CD1c-positive myeloid dendritic cell (primary cell): ENCODE measurements at regions not wholly inside any gene's neighbourhood (a gene's known extent, or its start where the extent isn't known, plus 50 kb on each side); places are given as distances from the start of the nearest gene placed in this dataset.

Experiments used
- DNase-seq: peaks from one replicate; pipeline ENCODE4 v3.0.0-alpha.2; 2016; ENCODE audit errors: extremely low spot score

DNA sequence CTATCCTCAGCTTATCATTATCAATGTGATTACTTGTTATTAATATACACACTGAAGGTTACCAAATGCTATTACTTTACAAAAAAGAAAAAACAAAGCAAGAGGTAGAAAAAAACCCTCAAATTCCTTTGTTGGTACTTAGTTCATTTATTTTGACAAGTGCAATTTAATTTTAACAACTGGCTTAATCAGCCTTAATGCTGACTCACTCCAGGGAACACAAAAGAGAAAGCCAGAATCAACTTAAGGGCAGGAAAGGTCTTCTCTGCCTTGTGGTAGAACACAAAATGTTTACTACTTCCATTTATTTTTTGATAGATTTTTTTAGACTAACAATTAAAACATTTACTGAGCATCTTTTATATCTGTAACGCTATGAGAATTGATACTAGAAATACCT is 417.1 kb downstream of the PCDH17 start:
- DNase-seq: no peak

DNA sequence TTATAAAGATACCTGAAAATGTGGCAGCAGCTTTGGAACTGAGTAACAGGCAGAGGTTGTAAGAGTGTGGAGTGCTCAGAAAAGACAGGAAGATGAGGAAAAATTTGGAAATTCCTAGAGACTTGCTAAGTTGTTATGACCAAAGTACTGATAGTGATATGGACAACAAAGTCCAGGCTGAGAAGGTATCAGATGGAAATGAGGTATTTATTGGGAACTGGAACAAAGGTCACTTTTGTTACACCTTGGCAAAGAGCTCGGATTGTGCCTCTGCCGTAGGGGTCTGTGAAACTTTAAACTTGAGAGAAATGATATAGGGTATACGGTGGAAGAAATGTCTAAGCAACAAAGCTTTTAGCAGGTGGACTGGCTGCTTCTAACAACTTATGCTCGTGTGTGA is 419.9 kb downstream of the PCDH17 start:
- DNase-seq: no peak

- DNase-seq: no peak
Measured at GRCh38 chr13:58051807-58052375, 420.3 kb downstream of the PCDH17 start.

DNA sequence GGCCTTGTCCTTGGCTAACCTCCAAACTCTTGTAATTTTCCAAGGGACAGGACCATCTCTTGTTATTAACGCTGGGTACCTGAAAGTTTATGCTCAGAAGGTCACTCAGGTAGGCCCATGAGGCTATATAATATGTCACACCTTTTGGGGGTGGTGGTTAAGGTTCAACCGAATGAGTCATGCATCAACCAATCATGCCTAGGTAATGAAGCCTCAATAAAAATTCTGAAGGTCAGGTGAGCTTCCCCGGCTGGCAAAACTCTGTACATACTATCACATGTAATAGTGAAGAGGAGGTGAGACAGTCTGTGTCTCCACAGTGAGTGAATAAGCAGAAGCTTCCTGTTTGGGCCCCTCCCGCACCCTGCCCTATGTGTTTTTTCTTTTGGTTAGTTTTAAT is 424.9 kb downstream of the PCDH17 start:
- no peak for DNase-seq

DNA sequence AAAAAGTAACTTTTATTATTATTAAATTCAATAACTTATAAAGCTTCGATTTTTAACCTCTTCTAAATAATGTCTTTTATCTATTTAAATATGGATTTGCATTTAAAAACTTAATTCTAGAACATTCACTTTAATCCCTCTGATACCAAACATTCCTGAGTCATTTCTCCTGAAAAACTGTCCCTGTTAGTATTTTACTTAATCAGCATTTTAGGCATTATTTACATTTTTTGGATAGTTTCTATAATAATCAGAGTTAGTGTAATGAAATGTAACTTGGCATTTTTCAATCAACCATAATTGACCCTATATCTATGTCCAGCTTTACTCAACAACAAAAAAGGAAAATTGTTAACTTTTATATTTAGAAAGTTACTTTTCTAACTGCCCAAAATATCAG is 428.1 kb downstream of the PCDH17 start:
- DNase-seq: no peak

- no peak for DNase-seq
Measured at GRCh38 chr13:58080806-58081205, 449.3 kb downstream of the PCDH17 start.

- no peak for DNase-seq
Measured at GRCh38 chr13:58081301-58081820, 449.8 kb downstream of the PCDH17 start.

GRCh38 chr13:58083064-58083463 is 451.5 kb downstream of the PCDH17 start:
- DNase-seq: no peak

- no peak for DNase-seq
Measured at GRCh38 chr13:58085274-58085673, 453.7 kb downstream of the PCDH17 start.

GRCh38 chr13:58085819-58086218 is 454.3 kb downstream of the PCDH17 start:
- DNase-seq: no peak

DNA sequence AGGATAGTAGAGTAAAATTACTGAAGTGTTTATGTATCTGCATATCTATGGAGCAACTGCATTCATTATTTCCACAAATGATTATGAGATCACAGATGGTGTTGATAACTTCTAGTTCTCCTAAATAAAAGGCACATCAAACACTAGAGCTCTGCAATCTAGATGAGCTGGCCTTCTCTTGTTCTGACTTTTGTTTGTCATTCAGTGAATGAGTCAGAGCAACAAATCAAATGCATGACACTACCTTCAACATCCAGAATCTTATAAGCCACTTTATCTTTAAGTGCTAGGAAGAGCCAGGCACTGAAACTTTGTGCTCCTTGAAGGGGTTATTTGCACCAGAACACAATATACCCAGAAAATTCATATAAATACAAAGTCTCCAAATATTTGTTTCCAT is 456.0 kb downstream of the PCDH17 start:
- no peak for DNase-seq

DNA sequence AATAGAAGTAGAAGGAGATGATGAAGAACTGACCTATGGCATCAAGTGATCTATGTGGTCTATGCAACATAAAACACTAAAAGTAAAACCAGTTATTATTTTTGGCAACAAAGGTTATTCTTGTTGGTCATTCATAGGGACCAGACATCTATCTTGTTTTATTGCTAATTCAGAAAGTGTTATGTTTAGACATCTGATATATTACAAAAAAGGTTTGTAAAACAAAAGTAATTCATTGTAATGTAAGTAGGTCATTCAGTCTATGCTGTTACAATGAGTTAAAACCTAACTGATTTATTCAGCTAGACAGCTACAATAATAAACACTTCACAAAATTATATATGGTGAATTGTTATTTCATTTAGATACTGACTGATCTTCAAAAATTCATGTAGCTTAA is 461.9 kb downstream of the PCDH17 start:
- DNase-seq: no peak

GRCh38 chr13:58097831-58098230 is 466.3 kb downstream of the PCDH17 start:
- DNase-seq: no peak

- no peak for DNase-seq
Measured at GRCh38 chr13:58119351-58119750, 487.8 kb downstream of the PCDH17 start.

DNA sequence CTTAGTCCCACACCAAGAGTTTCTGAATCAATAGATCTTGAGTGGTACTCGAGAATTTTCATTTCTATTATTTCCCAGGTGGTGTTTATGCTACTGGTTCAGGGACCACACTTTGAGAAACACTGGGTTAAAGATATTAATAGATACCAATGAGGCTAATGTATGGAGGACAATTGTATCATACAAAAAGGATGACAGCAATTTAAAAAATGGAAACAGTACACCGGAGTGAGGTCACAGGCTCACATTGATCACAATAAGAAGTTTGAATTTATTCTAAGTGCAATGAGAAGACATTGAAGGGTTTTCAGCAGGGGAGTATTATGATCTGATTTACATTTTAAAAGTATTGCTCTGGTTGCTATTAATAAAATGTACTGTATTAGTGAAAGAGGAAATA is 488.3 kb downstream of the PCDH17 start:
- no peak for DNase-seq

DNA sequence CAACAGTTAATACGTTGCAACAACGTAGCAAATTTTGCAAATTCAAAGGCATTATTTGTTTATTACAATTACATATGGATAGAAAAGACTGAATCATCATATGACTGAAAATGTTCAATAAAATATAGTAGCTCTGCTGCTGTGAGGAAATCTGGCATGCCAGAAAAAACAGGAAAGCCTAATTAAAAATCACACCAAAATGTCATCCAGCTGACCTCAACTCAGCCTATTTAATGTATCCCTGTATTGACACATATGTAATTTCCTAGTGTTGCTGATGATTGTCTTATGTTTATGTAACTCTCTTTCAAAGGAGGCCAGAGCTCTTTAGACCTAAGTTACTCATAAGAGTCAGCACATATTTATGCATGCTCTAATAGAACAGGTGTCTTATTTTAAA is 495.0 kb downstream of the PCDH17 start:
- no peak for DNase-seq

DNA sequence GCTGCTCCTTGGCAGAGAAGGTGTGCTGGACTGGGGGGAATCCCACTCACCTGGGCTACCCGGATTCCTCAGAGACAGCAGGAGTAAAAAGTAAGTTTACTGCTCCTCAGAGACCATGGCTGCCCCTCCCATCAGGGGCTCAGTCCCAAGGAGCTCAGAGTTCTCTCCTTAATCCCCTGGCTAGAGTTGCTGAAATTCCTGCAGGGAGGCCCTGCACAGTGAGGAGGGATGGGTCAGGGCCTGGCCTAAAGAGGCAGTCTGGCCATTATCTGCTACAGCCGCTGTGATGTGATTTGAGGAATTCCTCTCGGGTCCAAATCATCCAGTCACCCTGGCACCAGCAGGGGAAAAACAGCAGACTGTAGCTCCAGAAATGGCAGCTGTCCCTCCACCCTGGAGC is 502.5 kb downstream of the PCDH17 start:
- DNase-seq: no peak

- no peak for DNase-seq
Measured at GRCh38 chr13:58134525-58134924, 503.0 kb downstream of the PCDH17 start.

DNA sequence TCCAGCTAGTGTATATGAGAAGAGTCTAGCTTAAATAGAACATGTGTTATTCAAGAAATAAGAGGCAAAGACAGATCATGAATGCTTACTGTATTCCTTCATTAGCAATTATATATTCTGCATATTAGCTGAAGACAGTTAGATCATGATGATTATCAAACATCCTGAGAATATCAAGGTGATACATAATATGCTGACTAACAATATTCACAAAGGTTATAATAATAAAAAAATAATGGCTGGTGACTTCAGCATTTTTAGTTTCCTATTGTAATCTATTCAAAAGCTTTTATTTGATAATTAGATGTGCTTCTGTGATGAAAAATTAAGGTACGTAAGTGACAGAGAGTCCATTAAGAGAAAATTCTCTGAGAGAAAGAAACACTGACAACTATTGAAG is 511.4 kb downstream of the PCDH17 start:
- no peak for DNase-seq

- DNase-seq: no peak
Measured at GRCh38 chr13:58144616-58145015, 513.1 kb downstream of the PCDH17 start.

DNA sequence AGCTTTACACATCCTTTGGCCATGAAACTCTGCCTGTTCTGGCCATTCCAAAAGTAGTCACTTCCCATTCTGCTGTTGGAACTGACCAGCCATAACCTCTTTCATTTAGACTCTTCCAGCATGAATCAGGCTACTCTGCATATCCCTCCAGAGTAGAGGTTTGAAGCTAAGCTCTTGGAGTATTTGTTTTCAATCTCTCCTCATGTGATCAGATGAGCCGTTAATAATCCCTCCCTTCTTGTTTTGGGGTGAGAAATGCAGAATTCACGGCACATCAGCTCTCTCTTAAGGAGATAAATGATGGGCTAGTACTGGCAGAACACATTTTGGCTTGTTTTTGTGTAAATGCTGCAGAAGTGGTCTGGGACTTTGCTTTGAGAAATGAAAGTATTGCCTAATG is 519.9 kb downstream of the PCDH17 start:
- no peak for DNase-seq

GRCh38 chr13:58160980-58161379 is 529.4 kb downstream of the PCDH17 start:
- DNase-seq: no peak

- DNase-seq: no peak
Measured at GRCh38 chr13:58165617-58166016, 534.1 kb downstream of the PCDH17 start.

DNA sequence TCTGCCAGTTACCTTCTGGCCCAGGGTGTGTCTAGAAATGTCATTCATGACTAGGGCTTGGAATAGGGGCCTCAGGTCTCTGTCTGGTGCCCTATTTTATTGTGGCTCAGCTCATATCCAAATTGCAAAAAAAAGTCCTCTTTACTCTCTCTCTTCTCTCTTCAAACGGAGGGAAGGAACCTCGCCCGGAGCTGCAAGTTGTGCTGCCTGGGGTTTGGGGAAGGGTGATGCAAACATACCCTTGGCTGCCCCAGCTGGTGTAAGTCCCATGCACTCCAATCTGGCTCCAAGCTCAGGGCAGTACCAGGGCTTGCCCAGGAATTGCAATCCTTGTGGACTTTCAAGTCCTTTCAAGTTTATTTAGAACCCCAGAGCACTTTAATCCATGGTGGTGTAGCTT is 549.6 kb downstream of the PCDH17 start:
- DNase-seq: no peak
